K562 (cell line): ENCODE measurements at regions not wholly inside any gene's neighbourhood (a gene's known extent, or its start where the extent isn't known, plus 50 kb on each side); places are given as distances from the start of the nearest gene placed in this dataset.

Source experiments
- ATAC-seq: fragments of 200-7000 bp; cut with Tn5 transposase; 3 replicates; pipeline ENCODE4 v1.9.1; 2020; ENCODE audit warnings: moderate library complexity
- BruUV-seq: library from RNA; stranded (reverse); fragments of 400-500 nt; replicated peaks from 2 replicates; lab custom pipeline; 2021; lab: Mats Ljungman, UMichigan
- CTCF ChIA-PET: fragments of 300-600 bp; formaldehyde crosslinking; extraction: SDS; loops from one replicate; lab custom pipeline; 2021; ENCODE audit warnings: low intra/inter-chr PET ratio; lab: Yijun Ruan, JAX
- POLR2A ChIA-PET: fragments of 300-600, 350-650 bp; sonication (Branson Sonifier 250); formaldehyde crosslinking; extraction: SDS; loops from one replicate; lab custom pipeline; 2021; ENCODE audit warnings: antibody characterized with exemption, inconsistent platforms; lab: Yijun Ruan, JAX
- DNase-seq, 4 experiments: peaks; one replicate each; pipeline versions ENCODE4 v3.0.0 to v3.0.0-alpha.2; 2011 to 2018; ENCODE audit warnings: low spot score in 3 of 4, mixed read lengths in 3 of 4; ENCODE audit errors: extremely low read depth in 1 of 4
- FAIRE-seq: peaks from 2 replicates; lab custom pipeline; 2011; peaks lifted over from hg19 to GRCh38; lab: Jason Lieb, UNC
- H2AFZ ChIP-seq: 2 replicates; pipeline ENCODE4 v1.6.0; 2011; ENCODE audit warnings: low read depth, low read length, control low read depth, inconsistent platforms
- H3K27ac ChIP-seq: fragments of 200-600 bp; 3 replicates; pipeline ENCODE4 v1.8.0; 2011; ENCODE audit warnings: low read depth, mild to moderate bottlenecking, control low read depth, inconsistent platforms, low read length, moderate library complexity, mixed read lengths; ENCODE audit errors: extremely low read depth
- H3K27me3 ChIP-seq, 2 experiments: fragments of 300-600 bp in 1 of 2; 2 replicates in 1 of 2; 3 replicates in 1 of 2; pipeline versions ENCODE4 v1.6.0 to v1.8.0; 2011; ENCODE audit warnings: inconsistent platforms in 2 of 2, low read length in 2 of 2, mild to moderate bottlenecking in 1 of 2, mixed read lengths in 1 of 2, moderate library complexity in 1 of 2; ENCODE audit not compliant: control insufficient read depth in 2 of 2, insufficient read depth in 2 of 2
- H3K36me3 ChIP-seq: fragments of 300-600 bp; 3 replicates; pipeline ENCODE4 v1.8.0; 2011; ENCODE audit warnings: mild to moderate bottlenecking, low read length, inconsistent platforms; ENCODE audit not compliant: control insufficient read depth, insufficient read depth
- H3K4me1 ChIP-seq, 2 experiments: fragments of 200-600 bp in 1 of 2; replicated peaks in 1 of 2; 2 replicates in 1 of 2; 3 replicates in 1 of 2; pipeline versions ENCODE4 v1.5.1 to v1.8.0; 2011; ENCODE audit warnings: inconsistent platforms in 2 of 2, low read length in 2 of 2, mild to moderate bottlenecking in 1 of 2, mixed read lengths in 1 of 2, moderate library complexity in 1 of 2; ENCODE audit not compliant: control insufficient read depth in 2 of 2, insufficient read depth in 2 of 2
- H3K4me2 ChIP-seq: 2 replicates; pipeline ENCODE4 v1.6.1; 2011; ENCODE audit warnings: low read length, control low read depth, inconsistent platforms, mixed read lengths; ENCODE audit not compliant: insufficient read depth
- H3K4me3 ChIP-seq: fragments of 200-600 bp; sonication (generic), shearing (Covaris generic); 2 replicates; pipeline ENCODE4 v1.5.1; 2016; ENCODE audit warnings: control low read depth, inconsistent platforms
- H3K79me2 ChIP-seq: fragments of 200-600 bp; 3 replicates; pipeline ENCODE4 v1.8.0; 2011; ENCODE audit warnings: low read length, inconsistent platforms; ENCODE audit not compliant: control insufficient read depth, insufficient read depth
- H3K9ac ChIP-seq, 2 experiments: 2 replicates each; pipeline versions ENCODE4 v1.6.0 to v1.6.1; 2011; ENCODE audit warnings: low read depth in 2 of 2, low read length in 2 of 2, control low read depth in 1 of 2, inconsistent platforms in 1 of 2, mild to moderate bottlenecking in 1 of 2, mixed read lengths in 1 of 2; ENCODE audit not compliant: insufficient read depth in 1 of 2
- H3K9me1 ChIP-seq: one replicate; pipeline ENCODE4 v1.6.0; 2011; ENCODE audit warnings: inconsistent platforms, mild to moderate bottlenecking, low read length, moderate library complexity; ENCODE audit not compliant: control insufficient read depth, insufficient read depth
- H3K9me3 ChIP-seq: replicated peaks from 2 replicates; pipeline ENCODE4 v1.5.1; 2011; ENCODE audit warnings: low read depth, low read length, inconsistent platforms; ENCODE audit not compliant: control insufficient read depth, insufficient read depth
- H4K20me1 ChIP-seq: replicated peaks from 2 replicates; pipeline ENCODE4 v1.6.1; 2011; ENCODE audit warnings: low read length, inconsistent platforms, mixed read lengths; ENCODE audit not compliant: control insufficient read depth, insufficient read depth
- ARNT ChIP-seq, 2 experiments: fragments of 450-650 bp; IDR thresholded peaks; 2 replicates each; pipeline ENCODE4 v1.6.1; 2016; ENCODE audit warnings: mild to moderate bottlenecking in 1 of 2
- CXXC5 ChIP-seq: fragments of 250-450 bp; sonication (Bioruptor Pico); IDR thresholded peaks from 2 replicates; pipeline ENCODE4 v1.8.0; 2022; ENCODE audit warnings: inconsistent platforms, mild to moderate bottlenecking, moderate library complexity
- LARP7 ChIP-seq: fragments of 450-650 bp; IDR thresholded peaks from 2 replicates; pipeline ENCODE4 v1.6.1; 2016
- LCOR ChIP-seq: sonication (generic); formaldehyde crosslinking; IDR thresholded peaks from 2 replicates; pipeline ENCODE4 v1.8.0; 2022; ENCODE audit warnings: mild to moderate bottlenecking, missing genetic modification reagents
- MAZ ChIP-seq, 2 experiments: fragments of 450-650 bp in 1 of 2; sonication (generic) in 1 of 2; formaldehyde crosslinking; IDR thresholded peaks in 1 of 2; conservative IDR thresholded peaks in 1 of 2; 2 replicates each; pipeline versions ENCODE4 v1.4.0 to v1.5.0; 2020; ENCODE audit warnings: mild to moderate bottlenecking in 1 of 2, missing genetic modification reagents in 1 of 2
- POLR2AphosphoS5 ChIP-seq: IDR thresholded peaks from 2 replicates; pipeline ENCODE4 v1.6.1; 2011; ENCODE audit warnings: mild to moderate bottlenecking, low read depth, low read length, moderate library complexity; ENCODE audit not compliant: control insufficient read depth, insufficient read depth
- PTTG1 ChIP-seq: fragments of 450-650 bp; IDR thresholded peaks from 2 replicates; pipeline ENCODE4 v1.6.1; 2016; ENCODE audit warnings: low read depth, mild to moderate bottlenecking, missing genetic modification characterization, missing compliant biosample characterization
- TGIF2 ChIP-seq: sonication (generic); formaldehyde crosslinking; IDR thresholded peaks from 2 replicates; pipeline ENCODE4 v1.8.1; 2022; ENCODE audit warnings: mild to moderate bottlenecking, missing genetic modification reagents, moderate library complexity
- ZNF316 ChIP-seq: fragments of 450-650 bp; IDR thresholded peaks from 2 replicates; pipeline ENCODE4 v1.6.1; 2016
- ZNF436 ChIP-seq: fragments of 250-450, 450-650 bp; sonication (Bioruptor Pico); formaldehyde crosslinking; IDR thresholded peaks from 2 replicates; pipeline ENCODE4 v1.7.0; 2020; ENCODE audit warnings: mild to moderate bottlenecking
- in situ Hi-C: fragments of 300-500 bp; cut with MboI; formaldehyde crosslinking; loops from 4 replicates; pipeline ENCODE4 v1.15.0; 2018; ENCODE audit warnings: inconsistent platforms, mixed read lengths
- intact Hi-C: fragments of 100-400 bp; cut with micrococcal nuclease; formaldehyde crosslinking; loops from 2 replicates; pipeline ENCODE4 v1.14.2; 2022

GRCh38 chr6:92504509-92504908, 914.9 kb downstream of the EPHA7 start:
- no peak overlapping the region for H3K27ac ChIP-seq
- TF ChIP-seq MAZ (CRISPR knock-in tag; conservative IDR thresholded peaks at IDR 0.05 in 1 of 2, IDR thresholded peaks at IDR 0.05 in 1 of 2) (no peak), LARP7 (no peak), ZNF436 (CRISPR knock-in tag) (no peak), LCOR (no peak), ARNT (IDR thresholded peaks at IDR 0.05) (no peak), ZNF316 (no peak), CXXC5 (CRISPR knock-in tag) (no peak), TGIF2 (CRISPR knock-in tag) (no peak), POLR2AphosphoS5 (no peak), PTTG1 (tag) (no peak)
- TF ChIP-seq, all 486 proteins: peak for 0
- ChIA-PET CTCF (no interaction called here), POLR2A (no interaction called here)
- H3K9ac ChIP-seq = no peak overlapping the region
- BruUV-seq = no TSS peak
- H3K4me1 ChIP-seq = no peaks in the 10 kb centered on the region
- no peak for ATAC-seq
- no peak overlapping the region for H3K4me3 ChIP-seq
- FAIRE-seq = no peak
- H3K27me3 ChIP-seq = no peaks in the 10 kb centered on the region
- no peaks in the 10 kb centered on the region for H3K36me3 ChIP-seq
- H3K79me2 ChIP-seq = no peaks in the 10 kb centered on the region
- no peaks in the 10 kb centered on the region for H3K9me1 ChIP-seq
- intact Hi-C loops = no loop called here
- DNase-seq = no peak
- no peaks in the 10 kb centered on the region; the same call in 1 of the 2 replicates for H3K9me3 ChIP-seq
- no peaks in the 10 kb centered on the region for H4K20me1 ChIP-seq
- H3K4me2 ChIP-seq = no peak overlapping the region
- no peak overlapping the region for H2AFZ ChIP-seq
- in situ Hi-C loops = no loop called here
